GM12865 (cell line): ENCODE measurements at regions not wholly inside any gene's neighbourhood (a gene's known extent, or its start where the extent isn't known, plus 50 kb on each side); places are given as distances from the start of the nearest gene placed in this dataset.

Experiments used
- DNase-seq: peaks from one replicate; pipeline ENCODE4 v3.0.0; 2010; ENCODE audit warnings: low read depth
- H3K4me3 ChIP-seq: 2 replicates; pipeline ENCODE4 v1.5.1; 2011; ENCODE audit warnings: mild to moderate bottlenecking, low read depth, low read length, control low read depth
- TF ChIP-seq, protein P1 (sequence below): IDR thresholded peaks from 2 replicates; pipeline ENCODE4 v1.5.1; 2011; ENCODE audit warnings: low read length, control low read depth, low read depth, inconsistent platforms; ENCODE audit not compliant: insufficient read depth; ENCODE audit errors: missing control alignments

DNA sequence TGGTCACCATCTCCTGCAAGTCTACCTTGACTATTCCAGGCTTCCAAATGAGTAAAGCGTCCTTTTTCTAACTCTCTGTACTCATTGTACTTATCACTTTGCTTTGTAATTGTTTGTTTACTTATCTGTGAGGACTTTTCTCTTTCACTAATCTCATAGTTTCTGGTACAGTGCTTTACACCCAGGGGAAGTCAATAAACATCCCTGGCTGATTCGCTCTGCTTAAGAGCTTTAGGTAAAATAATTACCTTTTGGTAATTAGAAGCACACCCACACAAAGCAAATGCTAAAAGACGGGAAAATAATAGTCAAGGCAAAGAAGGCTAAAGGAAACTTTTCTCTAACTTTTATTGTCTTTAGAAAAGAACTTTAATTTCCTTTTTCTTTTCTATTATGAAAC lies 466.9 kb upstream of the ROBO1 start:
- no peak for DNase-seq
- H3K4me3 ChIP-seq: no peak overlapping the region
- TF ChIP-seq, protein P1, sequence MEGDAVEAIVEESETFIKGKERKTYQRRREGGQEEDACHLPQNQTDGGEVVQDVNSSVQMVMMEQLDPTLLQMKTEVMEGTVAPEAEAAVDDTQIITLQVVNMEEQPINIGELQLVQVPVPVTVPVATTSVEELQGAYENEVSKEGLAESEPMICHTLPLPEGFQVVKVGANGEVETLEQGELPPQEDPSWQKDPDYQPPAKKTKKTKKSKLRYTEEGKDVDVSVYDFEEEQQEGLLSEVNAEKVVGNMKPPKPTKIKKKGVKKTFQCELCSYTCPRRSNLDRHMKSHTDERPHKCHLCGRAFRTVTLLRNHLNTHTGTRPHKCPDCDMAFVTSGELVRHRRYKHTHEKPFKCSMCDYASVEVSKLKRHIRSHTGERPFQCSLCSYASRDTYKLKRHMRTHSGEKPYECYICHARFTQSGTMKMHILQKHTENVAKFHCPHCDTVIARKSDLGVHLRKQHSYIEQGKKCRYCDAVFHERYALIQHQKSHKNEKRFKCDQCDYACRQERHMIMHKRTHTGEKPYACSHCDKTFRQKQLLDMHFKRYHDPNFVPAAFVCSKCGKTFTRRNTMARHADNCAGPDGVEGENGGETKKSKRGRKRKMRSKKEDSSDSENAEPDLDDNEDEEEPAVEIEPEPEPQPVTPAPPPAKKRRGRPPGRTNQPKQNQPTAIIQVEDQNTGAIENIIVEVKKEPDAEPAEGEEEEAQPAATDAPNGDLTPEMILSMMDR: no peak

DNA sequence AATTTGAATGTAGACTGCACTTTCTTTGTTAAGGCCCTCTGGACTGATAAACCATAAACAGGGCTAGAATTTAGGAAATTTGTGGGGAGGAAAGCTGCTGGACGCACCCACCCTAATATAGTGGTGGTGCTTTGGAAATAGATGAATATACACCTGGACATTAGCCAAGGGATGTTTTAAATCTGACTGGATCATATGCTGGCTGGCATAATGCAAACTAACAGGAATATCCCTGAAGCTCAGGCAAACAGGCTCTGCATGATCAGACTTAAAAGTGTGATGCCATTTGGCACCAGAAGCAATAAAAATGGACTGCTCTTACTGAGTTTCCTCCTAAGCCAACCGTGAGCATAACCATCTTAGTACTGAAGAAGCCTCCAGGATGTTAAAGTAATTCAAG lies 465.8 kb upstream of the ROBO1 start:
- TF ChIP-seq, protein P1: no peak
- no peak for DNase-seq
- H3K4me3 ChIP-seq: no peak overlapping the region

- TF ChIP-seq, protein P1: no peak
Observed at GRCh38 chr3:80232760-80233159, 465.0 kb upstream of the ROBO1 start.

GRCh38 chr3:80230962-80231361 lies 463.2 kb upstream of the ROBO1 start:
- DNase-seq: no peak
- TF ChIP-seq, protein P1: no peak
- no peak overlapping the region for H3K4me3 ChIP-seq

More at GRCh38 chr3:80232760-80233159, 465.0 kb upstream of the ROBO1 start:
- no peak for DNase-seq
- H3K4me3 ChIP-seq: no peak overlapping the region

DNA sequence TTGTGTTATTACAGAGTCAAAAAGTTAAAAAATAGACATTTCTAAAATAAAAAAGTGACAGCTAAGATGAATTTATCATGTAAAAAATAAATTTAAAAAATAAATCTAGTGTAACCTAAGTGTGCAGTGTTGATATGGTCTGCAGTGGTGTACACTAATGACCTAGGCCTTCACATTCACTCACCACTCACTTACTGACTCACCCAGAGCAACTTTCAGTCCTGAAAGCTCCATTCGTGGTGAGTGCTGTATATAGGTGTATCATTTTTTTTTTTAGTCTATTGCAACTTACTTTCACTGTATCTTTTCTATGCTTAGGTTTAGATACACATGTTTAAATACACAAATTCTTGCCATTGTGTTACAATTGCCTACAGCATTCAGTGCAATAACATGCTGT lies 459.4 kb upstream of the ROBO1 start:
- H3K4me3 ChIP-seq: no peak overlapping the region
- TF ChIP-seq, protein P1: no peak
- no peak for DNase-seq

DNA sequence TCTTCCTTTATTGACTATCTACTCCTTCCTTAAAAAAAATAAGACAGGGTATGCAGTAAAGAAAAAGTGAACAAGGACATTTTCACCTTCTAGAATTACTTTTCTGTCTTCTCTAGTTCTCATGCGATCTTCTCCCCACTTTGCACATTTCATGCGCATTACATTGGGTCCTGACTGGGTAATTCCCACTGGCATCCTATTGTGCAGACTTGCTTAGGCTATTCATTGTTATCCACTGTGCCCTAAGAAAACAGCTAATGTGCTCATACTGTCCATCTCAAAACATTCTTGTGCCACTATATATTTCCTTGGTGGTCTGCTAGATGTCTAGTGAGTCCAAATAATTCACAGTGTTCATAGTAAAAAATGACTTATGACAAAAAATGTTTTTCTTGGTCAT lies 447.4 kb upstream of the ROBO1 start:
- TF ChIP-seq, protein P1: no peak
- DNase-seq: no peak

GRCh38 chr3:80213086-80213485 lies 445.3 kb upstream of the ROBO1 start:
- TF ChIP-seq, protein P1: no peak
- no peak for DNase-seq

More for the DNA sequence above, 447.4 kb upstream of the ROBO1 start:
- no peak overlapping the region for H3K4me3 ChIP-seq

More at GRCh38 chr3:80213086-80213485, 445.3 kb upstream of the ROBO1 start:
- H3K4me3 ChIP-seq: no peak overlapping the region
